ENCODE measurements at regions not wholly inside any gene's neighbourhood (a gene's known extent, or its start where the extent isn't known, plus 50 kb on each side); places are given as distances from the start of the nearest gene placed in this dataset.

DNA sequence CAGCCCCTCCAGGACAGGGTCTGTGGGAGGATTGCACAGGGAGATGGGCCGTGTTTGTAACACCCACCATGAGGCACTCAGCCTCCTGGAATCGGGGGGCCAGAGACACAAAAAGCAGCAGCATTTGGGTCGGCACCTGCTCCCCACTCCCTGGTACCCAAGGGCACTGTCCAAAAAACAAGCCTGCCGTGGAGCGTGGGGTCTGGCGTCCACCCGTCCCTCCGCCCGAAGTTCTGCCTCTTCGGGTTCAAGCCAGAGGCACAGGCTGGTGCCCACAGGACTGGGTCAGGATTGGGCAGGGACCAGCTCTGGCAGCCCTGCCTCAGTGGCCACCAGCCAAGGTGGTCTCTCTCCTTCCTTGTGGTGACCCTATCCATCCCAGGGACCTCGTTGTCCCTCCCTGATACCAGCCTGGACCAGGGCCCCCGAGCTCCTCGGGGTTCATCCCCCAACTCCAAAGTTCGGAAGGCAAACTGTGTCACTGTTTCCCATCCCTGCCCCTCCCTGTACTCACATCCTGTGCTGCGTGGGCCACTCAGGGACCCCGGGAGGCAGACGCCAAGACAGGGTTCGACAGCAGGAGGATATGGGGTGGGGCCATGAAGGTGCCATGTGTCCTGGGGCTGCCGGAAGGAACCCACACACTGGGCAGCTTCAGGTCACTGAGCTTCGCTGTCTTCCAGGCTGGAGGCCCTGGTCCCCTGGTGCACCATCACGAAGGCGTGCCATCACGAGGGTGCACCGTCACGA is 126.0 kb upstream of the HDAC4 start:
- Histone ChIP-seq H3K27me3 (ENCODE audit: control insufficient read depth, insufficient read depth, low read length) (no peaks in the 10 kb centered on the region), H3K4me3 (ENCODE audit: low read depth, low read length) (no peak overlapping the region), H3K27ac (ENCODE audit: low read depth, low read length) (no peak overlapping the region), H3K36me3 (ENCODE audit: control insufficient read depth, insufficient read depth, low read length) (no peaks in the 10 kb centered on the region), H3K9me3 (ENCODE audit: control insufficient read depth, insufficient read depth, low read length) (no peaks in the 10 kb centered on the region), H3K4me1 (ENCODE audit: control insufficient read depth, insufficient read depth, low read length) (peaks cover 24% of the 10 kb centered on the region)
- 97% methylated on average over 20 of the region's 25 CpGs for WGBS (ENCODE audit: insufficient coverage)
- DNase-seq (ENCODE audit: low read depth in 4 of 6, low spot score in 6 of 6), result no peak

GRCh38 chr2:239526038-239526437 is 125.2 kb upstream of the HDAC4 start:
- DNase-seq (ENCODE audit: low read depth in 4 of 6, low spot score in 6 of 6), result no peak
- Histone ChIP-seq H3K36me3 (ENCODE audit: control insufficient read depth, insufficient read depth, low read length) (no peaks in the 10 kb centered on the region), H3K4me3 (ENCODE audit: low read depth, low read length) (no peak overlapping the region), H3K9me3 (ENCODE audit: control insufficient read depth, insufficient read depth, low read length) (no peaks in the 10 kb centered on the region), H3K27ac (ENCODE audit: low read depth, low read length) (no peak overlapping the region), H3K27me3 (ENCODE audit: control insufficient read depth, insufficient read depth, low read length) (no peaks in the 10 kb centered on the region), H3K4me1 (ENCODE audit: control insufficient read depth, insufficient read depth, low read length) (peaks cover 17% of the 10 kb centered on the region)
- WGBS (ENCODE audit: insufficient coverage), result 89% methylated on average over 7 of the region's 8 CpGs

GRCh38 chr2:239523954-239524330 is 123.1 kb upstream of the HDAC4 start:
- DNase-seq (ENCODE audit: low read depth in 4 of 6, low spot score in 6 of 6), result peak in 1 of 6 donors; percentile 28
- no peaks in the 10 kb centered on the region for H3K27me3 ChIP-seq (ENCODE audit: control insufficient read depth, insufficient read depth, low read length)
- no peak overlapping the region for H3K27ac ChIP-seq (ENCODE audit: low read depth, low read length)
- 33% methylated on average over 1 of the region's 2 CpGs for WGBS (ENCODE audit: insufficient coverage)
- no peaks in the 10 kb centered on the region for H3K36me3 ChIP-seq (ENCODE audit: control insufficient read depth, insufficient read depth, low read length)
- H3K4me1 ChIP-seq (ENCODE audit: control insufficient read depth, insufficient read depth, low read length), result peaks cover 25% of the 10 kb centered on the region
- H3K9me3 ChIP-seq (ENCODE audit: control insufficient read depth, insufficient read depth, low read length), result no peaks in the 10 kb centered on the region
- no peak overlapping the region for H3K4me3 ChIP-seq (ENCODE audit: low read depth, low read length)

- no peak for DNase-seq (ENCODE audit: low read depth in 4 of 6, low spot score in 6 of 6)
- H3K27me3 ChIP-seq (ENCODE audit: control insufficient read depth, insufficient read depth, low read length), result no peaks in the 10 kb centered on the region
- WGBS (ENCODE audit: insufficient coverage), result 88% methylated on average over 6 of the region's 15 CpGs
- H3K4me3 ChIP-seq (ENCODE audit: low read depth, low read length), result no peak overlapping the region
- no peaks in the 10 kb centered on the region for H3K36me3 ChIP-seq (ENCODE audit: control insufficient read depth, insufficient read depth, low read length)
- H3K9me3 ChIP-seq (ENCODE audit: control insufficient read depth, insufficient read depth, low read length), result no peaks in the 10 kb centered on the region
- H3K27ac ChIP-seq (ENCODE audit: low read depth, low read length), result no peak overlapping the region
- peaks cover 25% of the 10 kb centered on the region for H3K4me1 ChIP-seq (ENCODE audit: control insufficient read depth, insufficient read depth, low read length)
Measured at GRCh38 chr2:239523147-239523953, 122.5 kb upstream of the HDAC4 start.

GRCh38 chr2:239522740-239523119 is 121.9 kb upstream of the HDAC4 start:
- DNase-seq (ENCODE audit: low read depth in 4 of 6, low spot score in 6 of 6), result no peak
- no peak overlapping the region for H3K27ac ChIP-seq (ENCODE audit: low read depth, low read length)
- no peaks in the 10 kb centered on the region for H3K36me3 ChIP-seq (ENCODE audit: control insufficient read depth, insufficient read depth, low read length)
- peaks cover 20% of the 10 kb centered on the region for H3K4me1 ChIP-seq (ENCODE audit: control insufficient read depth, insufficient read depth, low read length)
- no peaks in the 10 kb centered on the region for H3K27me3 ChIP-seq (ENCODE audit: control insufficient read depth, insufficient read depth, low read length)
- H3K4me3 ChIP-seq (ENCODE audit: low read depth, low read length), result no peak overlapping the region
- no peaks in the 10 kb centered on the region for H3K9me3 ChIP-seq (ENCODE audit: control insufficient read depth, insufficient read depth, low read length)
- WGBS (ENCODE audit: insufficient coverage), result 95% methylated on average over 12 of the region's 12 CpGs

DNA sequence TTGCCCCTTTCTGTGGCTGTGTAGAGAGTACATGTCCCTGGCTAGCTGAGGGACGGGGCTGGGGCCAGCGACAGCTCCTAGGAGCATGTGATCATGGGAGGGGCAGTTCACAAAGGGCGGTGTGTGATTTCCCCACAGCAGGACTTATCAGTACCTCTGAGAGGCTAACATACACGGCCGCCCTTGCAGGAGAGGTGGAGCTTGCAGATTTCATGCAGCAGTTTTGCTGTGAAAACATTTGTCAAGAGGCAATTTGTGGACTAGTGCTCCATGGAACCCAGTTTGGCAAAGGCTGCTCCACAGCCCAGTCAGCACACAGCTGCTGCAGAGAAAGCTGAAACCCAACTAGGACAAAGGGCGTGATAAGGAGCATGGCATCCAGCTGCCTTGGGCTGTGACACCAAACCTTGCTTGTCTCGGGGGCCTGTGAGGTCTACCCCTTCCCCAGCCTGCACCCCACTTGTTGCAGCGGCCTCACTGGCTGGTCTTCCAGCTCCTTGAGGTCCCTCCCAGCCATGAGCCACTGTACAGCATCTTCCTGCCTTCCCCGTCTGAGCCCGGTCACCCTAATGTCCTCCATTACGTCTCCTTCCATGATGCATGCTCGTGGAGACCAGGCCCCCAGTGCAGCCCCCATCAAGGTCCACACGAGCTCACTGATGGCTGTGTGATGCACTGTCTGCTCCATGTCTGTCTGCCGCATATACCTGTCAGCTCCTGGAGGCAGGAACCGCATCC is 121.4 kb upstream of the HDAC4 start:
- DNase-seq (ENCODE audit: low read depth in 4 of 6, low spot score in 6 of 6), result no peak
- H3K4me1 ChIP-seq (ENCODE audit: control insufficient read depth, insufficient read depth, low read length), result peaks cover 20% of the 10 kb centered on the region
- H3K36me3 ChIP-seq (ENCODE audit: control insufficient read depth, insufficient read depth, low read length), result no peaks in the 10 kb centered on the region
- no peak overlapping the region for H3K27ac ChIP-seq (ENCODE audit: low read depth, low read length)
- 94% methylated on average over 14 of the region's 15 CpGs for WGBS (ENCODE audit: insufficient coverage)
- no peak overlapping the region for H3K4me3 ChIP-seq (ENCODE audit: low read depth, low read length)
- no peaks in the 10 kb centered on the region for H3K9me3 ChIP-seq (ENCODE audit: control insufficient read depth, insufficient read depth, low read length)
- no peaks in the 10 kb centered on the region for H3K27me3 ChIP-seq (ENCODE audit: control insufficient read depth, insufficient read depth, low read length)

- DNase-seq (ENCODE audit: low read depth in 4 of 6, low spot score in 6 of 6), result no peak
- 85% methylated on average over 5 of the region's 6 CpGs for WGBS (ENCODE audit: insufficient coverage)
- no peak overlapping the region for H3K27ac ChIP-seq (ENCODE audit: low read depth, low read length)
Measured at GRCh38 chr2:239521518-239521815, 120.6 kb upstream of the HDAC4 start.

DNA sequence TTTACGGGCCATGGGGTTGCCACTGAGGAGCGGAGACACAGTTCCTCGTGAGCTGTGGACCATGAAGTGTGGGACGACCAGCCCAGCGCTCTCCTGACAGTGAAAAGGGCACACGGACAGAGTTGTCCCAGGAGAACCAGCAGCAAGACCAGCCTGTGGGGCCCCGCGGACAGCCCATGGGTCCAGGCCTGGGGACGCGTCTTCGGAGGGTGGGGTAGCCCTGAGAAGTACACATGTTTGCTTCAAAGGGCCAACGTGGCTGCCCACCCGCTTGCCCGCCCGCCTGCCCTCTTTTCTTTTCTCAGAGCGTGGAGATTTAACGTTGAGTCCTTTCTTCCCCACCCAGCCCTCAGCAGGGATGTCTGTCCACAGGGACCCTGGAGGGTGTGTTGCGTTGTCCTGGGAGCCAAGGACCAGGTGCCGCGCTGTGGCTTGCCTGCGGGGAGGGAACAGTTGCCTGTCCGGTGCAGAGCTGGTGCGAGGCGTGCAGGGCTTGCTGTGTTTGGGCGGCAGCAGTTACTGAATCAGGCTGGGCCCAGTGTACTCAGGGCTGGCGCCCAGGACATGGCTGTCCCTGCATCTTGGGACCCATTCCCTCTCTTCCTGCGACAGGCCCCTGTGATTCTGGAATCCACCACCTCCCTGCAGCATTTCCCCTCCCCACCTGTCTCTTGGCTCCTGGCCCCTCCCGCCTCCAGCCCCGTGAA is 120.1 kb upstream of the HDAC4 start:
- WGBS (ENCODE audit: insufficient coverage), result 94% methylated on average over 26 of the region's 29 CpGs
- no peaks in the 10 kb centered on the region for H3K9me3 ChIP-seq (ENCODE audit: control insufficient read depth, insufficient read depth, low read length)
- no peaks in the 10 kb centered on the region for H3K36me3 ChIP-seq (ENCODE audit: control insufficient read depth, insufficient read depth, low read length)
- peaks cover 16% of the 10 kb centered on the region for H3K4me1 ChIP-seq (ENCODE audit: control insufficient read depth, insufficient read depth, low read length)
- H3K27ac ChIP-seq (ENCODE audit: low read depth, low read length), result no peak overlapping the region
- no peak for DNase-seq (ENCODE audit: low read depth in 4 of 6, low spot score in 6 of 6)
- H3K27me3 ChIP-seq (ENCODE audit: control insufficient read depth, insufficient read depth, low read length), result no peaks in the 10 kb centered on the region
- H3K4me3 ChIP-seq (ENCODE audit: low read depth, low read length), result no peak overlapping the region

More at GRCh38 chr2:239521518-239521815, 120.6 kb upstream of the HDAC4 start:
- Histone ChIP-seq H3K27me3 (ENCODE audit: control insufficient read depth, insufficient read depth, low read length) (no peaks in the 10 kb centered on the region), H3K36me3 (ENCODE audit: control insufficient read depth, insufficient read depth, low read length) (no peaks in the 10 kb centered on the region), H3K4me3 (ENCODE audit: low read depth, low read length) (no peak overlapping the region), H3K9me3 (ENCODE audit: control insufficient read depth, insufficient read depth, low read length) (no peaks in the 10 kb centered on the region), H3K4me1 (ENCODE audit: control insufficient read depth, insufficient read depth, low read length) (peaks cover 19% of the 10 kb centered on the region)

GRCh38 chr2:239519921-239520585 is 119.2 kb upstream of the HDAC4 start:
- H3K27me3 ChIP-seq (ENCODE audit: control insufficient read depth, insufficient read depth, low read length), result no peaks in the 10 kb centered on the region
- H3K9me3 ChIP-seq (ENCODE audit: control insufficient read depth, insufficient read depth, low read length), result no peaks in the 10 kb centered on the region
- no peak for DNase-seq (ENCODE audit: low read depth in 4 of 6, low spot score in 6 of 6)
- H3K4me3 ChIP-seq (ENCODE audit: low read depth, low read length), result no peak overlapping the region
- H3K4me1 ChIP-seq (ENCODE audit: control insufficient read depth, insufficient read depth, low read length), result peaks cover 16% of the 10 kb centered on the region
- WGBS (ENCODE audit: insufficient coverage), result 97% methylated on average over 14 of the region's 17 CpGs
- H3K36me3 ChIP-seq (ENCODE audit: control insufficient read depth, insufficient read depth, low read length), result no peaks in the 10 kb centered on the region
- H3K27ac ChIP-seq (ENCODE audit: low read depth, low read length), result no peak overlapping the region

Measured in spinal cord (tissue), 9 donors.